Retina (tissue), 1 donor: ENCODE measurements at regions not wholly inside any gene's neighbourhood (a gene's known extent, or its start where the extent isn't known, plus 50 kb on each side); places are given as distances from the start of the nearest gene placed in this dataset.
A peak's percentile ranks its signal among the peaks of the same experiment; 100 is the strongest.
"Not testable (repeated sequence)": the region's sequence is repeated elsewhere in the genome, so short reads cannot be mapped to it uniquely, and the experiment has no call there.

Source experiments
- DNase-seq: peaks from one replicate; pipeline ENCODE4 v3.0.0-alpha.2; 2016

DNA sequence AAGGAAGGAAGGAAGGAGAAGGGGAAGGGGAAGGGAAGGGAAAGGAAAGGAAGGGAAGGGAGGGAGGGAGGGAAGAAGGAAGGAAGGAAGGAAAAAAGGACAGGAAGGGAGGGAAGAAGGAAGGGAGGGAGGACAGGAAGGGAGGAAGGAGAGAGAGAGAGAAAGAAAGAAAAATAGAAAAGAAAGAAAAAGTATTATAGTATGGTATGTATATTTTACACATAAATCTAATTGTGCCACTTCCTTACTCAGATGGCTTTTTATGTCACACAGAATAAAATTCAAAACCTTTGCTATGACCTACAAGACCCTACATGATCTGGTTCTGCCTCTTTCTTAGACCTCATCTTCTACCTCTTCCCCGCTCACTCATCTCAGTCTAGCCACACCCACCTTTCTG, 1016.9 kb upstream of the AUTS2 start:
- no peak for DNase-seq

DNA sequence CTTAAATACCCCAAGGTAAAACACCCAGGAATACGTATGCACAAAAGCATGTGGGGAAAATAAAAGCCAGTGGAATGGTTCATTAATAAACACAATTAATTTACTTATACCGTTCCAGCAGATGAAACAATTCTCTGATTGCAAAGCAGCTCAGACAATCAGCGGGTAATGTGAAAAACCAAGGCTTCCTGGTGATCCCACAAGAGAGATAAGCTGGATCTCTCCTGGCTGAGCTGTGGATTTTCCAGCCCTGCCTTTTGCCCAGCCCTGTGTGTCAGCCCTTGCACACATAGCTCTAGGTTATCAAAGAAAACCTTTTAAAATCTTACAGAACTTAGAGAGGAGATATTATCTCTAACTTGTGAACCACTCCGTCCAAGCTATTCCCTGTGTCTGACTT, 1010.7 kb upstream of the AUTS2 start:
- DNase-seq, result no peak

DNA sequence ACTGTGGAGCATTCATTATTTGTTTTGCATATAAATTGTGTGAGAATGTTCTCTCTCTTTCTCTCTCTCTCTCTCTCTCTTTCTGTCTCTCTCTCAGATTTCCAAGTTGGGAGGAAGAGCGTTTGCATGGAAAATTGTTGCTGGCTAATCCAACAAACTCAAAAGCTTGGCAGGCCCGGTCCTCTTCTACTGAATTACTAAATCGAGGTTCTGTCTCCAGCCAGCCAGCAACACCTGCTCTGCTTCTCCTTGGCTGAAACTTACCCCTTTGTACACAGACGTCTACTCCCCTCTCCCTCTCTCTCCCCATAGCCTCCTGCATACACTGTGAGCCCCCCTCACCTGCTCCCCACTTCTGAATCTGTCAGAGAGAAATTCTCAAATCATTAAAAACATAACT, 996.4 kb upstream of the AUTS2 start:
- DNase-seq, result no peak

- DNase-seq, result no peak
These were observed 993.7 kb upstream of the AUTS2 start for GRCh38 chr7:68604541-68604940.

DNA sequence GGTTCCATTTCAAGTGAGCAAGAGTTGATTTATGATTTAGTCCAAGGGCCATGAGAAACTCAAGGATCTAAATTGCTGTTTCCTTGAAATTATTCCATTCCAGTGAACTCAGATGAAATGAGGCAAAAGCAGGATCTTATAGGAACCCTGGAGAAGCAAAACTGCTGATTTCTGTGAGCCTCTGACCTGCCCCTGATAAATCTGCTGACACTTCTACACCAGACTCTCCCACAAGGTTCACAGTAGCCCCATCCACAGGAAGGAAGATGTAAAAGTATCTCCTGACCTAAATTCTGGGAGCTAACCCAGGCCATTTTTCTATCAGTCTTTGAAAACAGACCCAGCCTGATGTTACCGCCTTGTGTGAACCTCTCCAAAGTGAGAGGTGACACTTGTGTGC, 987.6 kb upstream of the AUTS2 start:
- no peak for DNase-seq

DNA sequence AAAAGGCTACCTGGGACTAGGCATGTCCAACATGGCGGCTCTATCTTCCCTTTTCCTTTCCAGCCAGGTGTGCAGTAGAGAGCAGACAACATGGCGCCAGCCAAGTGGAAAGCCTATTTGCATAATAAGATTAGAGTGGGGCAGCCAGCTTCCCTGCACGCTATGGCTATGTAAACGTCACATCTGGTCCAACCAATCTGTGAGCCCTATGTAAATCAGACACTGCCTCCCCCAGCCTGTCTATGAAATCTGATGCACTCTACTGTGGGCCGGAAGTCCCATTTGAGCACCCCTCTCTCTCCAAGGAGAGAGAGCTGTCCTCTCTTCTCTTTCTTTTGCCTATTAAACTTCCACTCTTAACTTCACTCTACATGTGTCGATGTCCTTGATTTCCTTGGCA, 984.9 kb upstream of the AUTS2 start:
- DNase-seq, result no peak

GRCh38 chr7:68613897-68614296, 984.4 kb upstream of the AUTS2 start:
- DNase-seq, result no peak

- no peak for DNase-seq
These were observed 978.7 kb upstream of the AUTS2 start for GRCh38 chr7:68619526-68619925.

DNA sequence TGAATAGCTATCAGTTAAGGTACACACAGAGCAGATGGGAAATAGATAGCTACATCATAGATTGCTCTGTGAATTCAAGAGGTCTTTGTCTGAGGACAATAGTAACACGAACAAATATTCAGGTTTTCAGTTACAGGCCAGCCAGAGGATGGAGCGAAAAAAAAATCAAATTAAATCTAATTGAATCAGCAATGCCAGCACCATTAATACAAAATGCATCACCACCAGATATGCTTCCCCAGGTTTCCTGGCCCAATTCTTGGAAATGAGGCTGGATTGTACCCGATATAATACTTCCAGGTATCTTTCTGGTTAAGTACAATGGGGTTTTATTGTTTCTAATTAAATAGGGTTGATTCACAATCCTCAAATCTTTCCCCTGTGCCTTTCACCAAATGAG, 975.8 kb upstream of the AUTS2 start:
- no peak for DNase-seq

- DNase-seq, result no peak
These were observed 975.2 kb upstream of the AUTS2 start for GRCh38 chr7:68623030-68623429.

DNA sequence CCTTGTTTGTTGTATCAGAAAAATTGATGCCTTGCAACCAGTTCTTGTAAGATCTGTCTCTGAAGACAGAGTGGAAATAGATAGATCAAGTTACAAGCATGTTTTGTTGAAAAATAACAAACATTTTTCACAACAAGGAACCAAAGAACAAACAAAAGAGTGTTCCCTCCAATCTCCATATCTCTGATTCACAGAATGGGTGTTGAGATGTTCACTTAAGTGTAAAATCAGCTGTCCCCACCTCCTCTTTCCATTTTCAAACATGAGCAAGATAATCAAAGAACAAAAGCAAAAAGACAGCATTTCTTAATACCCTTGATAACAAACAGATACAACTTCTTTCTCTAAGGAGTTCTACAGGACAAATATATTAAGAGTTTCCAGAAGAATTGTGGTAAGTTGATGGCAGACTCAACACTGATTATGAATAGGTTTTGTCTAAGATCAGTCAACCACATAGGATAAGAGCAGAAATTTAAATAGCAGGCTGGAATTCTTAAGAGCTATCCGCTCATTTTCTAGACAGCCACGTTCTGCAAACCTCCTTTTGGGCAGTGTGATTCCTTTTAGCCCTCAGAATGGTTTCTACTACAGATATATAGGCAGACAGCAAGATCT, 970.9 kb upstream of the AUTS2 start:
- peak; percentile 16 for DNase-seq

DNA sequence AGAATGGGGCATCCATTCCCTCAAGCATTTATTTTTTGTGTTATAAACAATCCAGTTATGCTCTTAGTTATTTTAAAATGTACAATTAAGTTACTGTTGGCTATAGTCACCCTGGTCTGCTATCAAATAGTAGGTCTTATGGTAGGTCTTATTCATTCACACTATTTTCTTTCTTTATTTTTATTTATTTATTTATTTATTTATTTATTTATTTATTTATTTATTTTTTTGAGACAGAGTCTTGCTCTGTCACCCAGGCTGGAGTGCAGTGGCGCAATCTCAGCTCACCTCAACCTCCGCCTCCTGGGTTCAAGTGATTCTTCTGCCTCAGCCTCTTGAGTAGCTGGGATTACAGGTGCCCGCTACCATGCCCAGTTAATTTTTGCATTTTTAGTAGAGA, 967.4 kb upstream of the AUTS2 start:
- not testable (repeated sequence) for DNase-seq

- no peak for DNase-seq
These were observed 958.2 kb upstream of the AUTS2 start for GRCh38 chr7:68640103-68640502.

DNA sequence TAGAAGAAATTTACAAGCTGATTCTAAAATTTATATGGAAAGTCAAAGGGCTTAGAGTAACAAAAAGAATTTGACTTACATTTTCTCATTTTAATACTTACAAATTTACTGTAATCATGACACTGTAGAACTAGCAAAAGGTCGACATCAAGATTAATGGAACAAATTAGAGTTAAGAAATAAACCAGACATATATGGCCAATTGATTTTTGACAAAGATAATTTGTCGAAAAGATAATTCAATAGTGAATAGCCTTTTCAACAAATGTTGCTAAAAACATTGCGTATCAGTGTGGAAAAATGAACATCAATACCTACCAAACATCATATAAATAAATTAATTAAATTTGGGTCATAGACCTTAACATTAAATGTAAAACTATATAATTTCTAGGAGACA, 955.5 kb upstream of the AUTS2 start:
- no peak for DNase-seq

DNA sequence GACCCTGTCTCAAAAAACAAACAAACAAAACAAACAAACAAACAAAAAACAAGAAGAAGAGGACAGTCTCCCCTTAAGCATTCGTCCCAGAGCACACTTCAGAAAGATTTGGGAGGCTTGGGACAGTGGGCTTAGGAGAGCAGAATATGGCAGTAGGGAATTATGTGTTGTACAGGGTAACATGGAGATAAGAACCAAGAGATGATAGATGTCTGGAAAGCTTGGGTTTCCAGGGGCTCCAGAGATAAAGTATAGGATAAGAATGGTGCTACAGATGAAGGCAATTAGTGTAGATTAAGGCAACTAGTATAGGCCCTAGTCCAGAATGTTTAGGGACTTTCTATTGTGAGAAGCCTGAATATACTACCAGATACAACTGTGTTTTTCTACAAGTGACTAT, 934.9 kb upstream of the AUTS2 start:
- DNase-seq, result no peak

GRCh38 chr7:68671046-68671445, 927.2 kb upstream of the AUTS2 start:
- no peak for DNase-seq

- DNase-seq, result no peak
These were observed 926.6 kb upstream of the AUTS2 start for GRCh38 chr7:68671671-68672070.

GRCh38 chr7:68674826-68675225, 923.4 kb upstream of the AUTS2 start:
- DNase-seq, result no peak

GRCh38 chr7:68676813-68677535, 921.3 kb upstream of the AUTS2 start:
- DNase-seq, result no peak

DNA sequence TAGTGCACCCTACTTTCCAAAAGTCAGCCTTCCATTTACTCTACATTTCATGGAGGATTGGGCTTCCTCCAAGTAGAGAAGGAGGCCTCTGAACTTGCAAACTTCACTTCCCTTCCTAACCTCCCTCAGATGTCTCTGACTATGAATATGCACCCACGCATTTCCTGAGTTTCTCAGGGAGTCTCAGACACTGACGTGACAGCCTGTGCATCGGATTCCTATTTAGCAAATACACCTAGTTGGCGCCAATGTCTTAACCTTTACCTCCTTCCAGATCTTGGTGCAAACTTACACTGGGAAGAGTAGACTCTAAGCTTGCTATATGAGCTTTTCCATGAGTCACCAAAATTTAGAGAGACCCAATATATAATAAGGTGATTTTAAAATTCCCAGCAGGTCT, 920.1 kb upstream of the AUTS2 start:
- no peak for DNase-seq

GRCh38 chr7:68679459-68680234, 918.6 kb upstream of the AUTS2 start:
- DNase-seq, result no peak

- no peak for DNase-seq
These were observed 917.9 kb upstream of the AUTS2 start for GRCh38 chr7:68680235-68680872.

DNA sequence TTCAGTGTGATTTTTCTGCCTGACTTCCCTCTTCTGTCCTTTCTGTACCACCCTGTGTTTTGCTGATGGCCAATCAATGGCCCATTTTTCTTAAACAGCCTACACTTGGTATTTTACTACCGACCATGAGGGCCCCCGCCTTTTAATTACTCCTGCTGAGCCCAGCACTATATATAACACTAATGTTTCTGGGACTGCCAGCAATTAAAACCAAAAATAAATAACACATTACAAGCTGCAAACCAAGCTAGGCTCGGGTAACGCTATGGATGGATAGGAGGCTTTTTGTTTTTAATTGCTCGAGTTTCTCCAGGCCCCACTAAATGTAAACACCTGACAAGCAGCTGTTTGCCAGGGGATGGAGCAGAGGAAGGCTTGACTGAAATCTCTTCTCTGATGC, 915.4 kb upstream of the AUTS2 start:
- DNase-seq, result peak; percentile 21
